CD14-positive monocyte (primary cell): ENCODE measurements at regions not wholly inside any gene's neighbourhood (a gene's known extent, or its start where the extent isn't known, plus 50 kb on each side); places are given as distances from the start of the nearest gene placed in this dataset.

Experiments used
- DNase-seq, 3 donors: peaks; one replicate each; pipeline ENCODE4 v3.0.0-alpha.2; 2011 to 2022
- H2AFZ ChIP-seq: 2 replicates; pipeline ENCODE4 v1.6.0; 2012; ENCODE audit warnings: mild to moderate bottlenecking, low read depth, low read length, inconsistent platforms; ENCODE audit not compliant: insufficient read depth, poor library complexity, severe bottlenecking
- H3K27ac ChIP-seq, 2 donors: 1 replicate in 1 of 2; 2 replicates in 1 of 2; pipeline ENCODE4 v1.5.1; 2012 to 2013; ENCODE audit warnings: low read length in 2 of 2, control low read depth in 1 of 2, inconsistent platforms in 1 of 2, low read depth in 1 of 2, mild to moderate bottlenecking in 1 of 2
- H3K27me3 ChIP-seq, 2 donors: one replicate each; pipeline versions ENCODE4 v1.6.0 to v1.6.1; 2011 to 2013; ENCODE audit warnings: low read length in 2 of 2; ENCODE audit not compliant: control insufficient read depth in 2 of 2, insufficient read depth in 2 of 2
- H3K36me3 ChIP-seq, 2 donors: replicated peaks in 1 of 2; 1 replicate in 1 of 2; 2 replicates in 1 of 2; pipeline versions ENCODE4 v1.5.1 to v1.6.1; 2012 to 2013; ENCODE audit warnings: low read length in 2 of 2, control low read depth in 1 of 2, inconsistent platforms in 1 of 2, mild to moderate bottlenecking in 1 of 2; ENCODE audit not compliant: insufficient read depth in 2 of 2, control insufficient read depth in 1 of 2
- H3K4me1 ChIP-seq, 2 donors: 1 replicate in 1 of 2; 2 replicates in 1 of 2; pipeline versions ENCODE4 v1.5.1 to v1.6.1; 2012 to 2013; ENCODE audit warnings: low read length in 2 of 2, control low read depth in 1 of 2, inconsistent platforms in 1 of 2, mild to moderate bottlenecking in 1 of 2, moderate library complexity in 1 of 2; ENCODE audit not compliant: insufficient read depth in 2 of 2, control insufficient read depth in 1 of 2
- H3K4me2 ChIP-seq: replicated peaks from 2 replicates; pipeline ENCODE3; 2012; ENCODE audit warnings: low read length, moderate library complexity, mild to moderate bottlenecking; ENCODE audit not compliant: poor library complexity, severe bottlenecking; ENCODE audit errors: extremely low read depth
- H3K4me3 ChIP-seq, 3 experiments: fragments of 200-600 bp in 1 of 3; sonication (generic) in 1 of 3; replicated peaks in 1 of 3; 1 replicate in 2 of 3; 2 replicates in 1 of 3; pipeline ENCODE4 v1.5.1; 2011 to 2013; ENCODE audit warnings: low read length in 3 of 3, mild to moderate bottlenecking in 3 of 3, control low read depth in 2 of 3, low read depth in 2 of 3, inconsistent platforms in 1 of 3, moderate library complexity in 1 of 3
- H3K79me2 ChIP-seq: 2 replicates; pipeline ENCODE4 v1.6.0; 2012; ENCODE audit warnings: mild to moderate bottlenecking, control low read depth, inconsistent platforms, low read length, moderate library complexity; ENCODE audit not compliant: insufficient read depth
- H3K9ac ChIP-seq: 2 replicates; pipeline ENCODE4 v1.6.0; 2017; ENCODE audit warnings: low read length, mild to moderate bottlenecking; ENCODE audit not compliant: insufficient read depth, poor library complexity, severe bottlenecking
- H3K9me3 ChIP-seq, 2 donors: replicated peaks in 1 of 2; 1 replicate in 1 of 2; 2 replicates in 1 of 2; pipeline versions ENCODE4 v1.5.1 to v1.6.1; 2012 to 2013; ENCODE audit warnings: low read length in 2 of 2, control low read depth in 1 of 2; ENCODE audit not compliant: control insufficient read depth in 1 of 2, insufficient read depth in 1 of 2
- H4K20me1 ChIP-seq: 2 replicates; pipeline ENCODE4 v1.6.0; 2012; ENCODE audit warnings: mild to moderate bottlenecking, low read length, control low read depth, moderate library complexity; ENCODE audit not compliant: insufficient read depth
- H3K27ac Mint-ChIP-seq, 7 donors: one replicate each; pipeline ENCODE4 v1.8.0; 2020; ENCODE audit warnings: mild to moderate bottlenecking in 7 of 7, mixed read lengths in 7 of 7, moderate library complexity in 6 of 7, inconsistent platforms in 2 of 7
- H3K27me3 Mint-ChIP-seq, 3 donors: one replicate each; pipeline ENCODE4 v1.8.0; 2021 to 2022; ENCODE audit warnings: low read depth in 3 of 3, mild to moderate bottlenecking in 3 of 3, mixed read lengths in 3 of 3, moderate library complexity in 3 of 3, inconsistent platforms in 1 of 3
- H3K36me3 Mint-ChIP-seq, 2 donors: one replicate each; pipeline ENCODE4 v1.8.0; 2020; ENCODE audit warnings: mixed read lengths in 2 of 2, inconsistent platforms in 1 of 2, mild to moderate bottlenecking in 1 of 2
- H3K4me1 Mint-ChIP-seq: one replicate; pipeline ENCODE4 v1.8.0; 2020; ENCODE audit warnings: mild to moderate bottlenecking, mixed read lengths
- H3K4me3 Mint-ChIP-seq, 2 donors: one replicate each; pipeline ENCODE4 v1.8.0; 2020; ENCODE audit warnings: mild to moderate bottlenecking in 2 of 2, mixed read lengths in 2 of 2, moderate library complexity in 1 of 2
- H3K9me3 Mint-ChIP-seq, 7 donors: one replicate each; pipeline ENCODE4 v1.8.0; 2020 to 2022; ENCODE audit warnings: mixed read lengths in 7 of 7, mild to moderate bottlenecking in 6 of 7, moderate library complexity in 6 of 7, inconsistent platforms in 2 of 7
- WGBS: methylation state at CpG from one replicate; pipeline ENCODE4 v1.1.5; 2013; ENCODE audit warnings: missing lambda C conversion rate; ENCODE audit not compliant: insufficient coverage; 5-methylcytosine and 5-hydroxymethylcytosine counted together
- intact Hi-C, 2 donors: fragments of 100-400 bp; cut with micrococcal nuclease; formaldehyde crosslinking; loops; one replicate each; pipeline versions ENCODE4 v1.15.0 to v1.15.1; 2023
- TF ChIP-seq, protein P1 (sequence below): fragments of 200-600 bp; IDR thresholded peaks from one replicate; pipeline ENCODE4 v1.8.0; 2022; ENCODE audit warnings: antibody characterized with exemption, mild to moderate bottlenecking

- Mint-ChIP-seq H3K27me3 (peaks cover 4 to 12% (median 10%) of the 10 kb centered on the region in 3 donors), H3K4me3 (no peak overlapping the region), H3K27ac (no peak overlapping the region), H3K36me3 (no peaks in the 10 kb centered on the region), H3K9me3 (no peaks in the 10 kb centered on the region), H3K4me1 (no peaks in the 10 kb centered on the region)
- Histone ChIP-seq H2AFZ (no peak overlapping the region), H4K20me1 (no peaks in the 10 kb centered on the region), H3K79me2 (no peaks in the 10 kb centered on the region), H3K4me2 (no peak overlapping the region), H3K4me1 (no peaks in the 10 kb centered on the region), H3K36me3 (no peaks in the 10 kb centered on the region), H3K9ac (no peak overlapping the region), H3K4me3 (no peak overlapping the region), H3K27ac (no peak overlapping the region), H3K27me3 (peaks cover 0 to 4% of the 10 kb centered on the region in 2 donors), H3K9me3 (no peaks in the 10 kb centered on the region)
- intact Hi-C loops: no loop called here
- TF ChIP-seq, protein P1, sequence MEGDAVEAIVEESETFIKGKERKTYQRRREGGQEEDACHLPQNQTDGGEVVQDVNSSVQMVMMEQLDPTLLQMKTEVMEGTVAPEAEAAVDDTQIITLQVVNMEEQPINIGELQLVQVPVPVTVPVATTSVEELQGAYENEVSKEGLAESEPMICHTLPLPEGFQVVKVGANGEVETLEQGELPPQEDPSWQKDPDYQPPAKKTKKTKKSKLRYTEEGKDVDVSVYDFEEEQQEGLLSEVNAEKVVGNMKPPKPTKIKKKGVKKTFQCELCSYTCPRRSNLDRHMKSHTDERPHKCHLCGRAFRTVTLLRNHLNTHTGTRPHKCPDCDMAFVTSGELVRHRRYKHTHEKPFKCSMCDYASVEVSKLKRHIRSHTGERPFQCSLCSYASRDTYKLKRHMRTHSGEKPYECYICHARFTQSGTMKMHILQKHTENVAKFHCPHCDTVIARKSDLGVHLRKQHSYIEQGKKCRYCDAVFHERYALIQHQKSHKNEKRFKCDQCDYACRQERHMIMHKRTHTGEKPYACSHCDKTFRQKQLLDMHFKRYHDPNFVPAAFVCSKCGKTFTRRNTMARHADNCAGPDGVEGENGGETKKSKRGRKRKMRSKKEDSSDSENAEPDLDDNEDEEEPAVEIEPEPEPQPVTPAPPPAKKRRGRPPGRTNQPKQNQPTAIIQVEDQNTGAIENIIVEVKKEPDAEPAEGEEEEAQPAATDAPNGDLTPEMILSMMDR: peak; percentile 93
- peak; percentile 10 to 43 (median 26) for DNase-seq
Measured at GRCh38 chr1:204746838-204747442, 61.4 kb upstream of the LRRN2 start.

DNA sequence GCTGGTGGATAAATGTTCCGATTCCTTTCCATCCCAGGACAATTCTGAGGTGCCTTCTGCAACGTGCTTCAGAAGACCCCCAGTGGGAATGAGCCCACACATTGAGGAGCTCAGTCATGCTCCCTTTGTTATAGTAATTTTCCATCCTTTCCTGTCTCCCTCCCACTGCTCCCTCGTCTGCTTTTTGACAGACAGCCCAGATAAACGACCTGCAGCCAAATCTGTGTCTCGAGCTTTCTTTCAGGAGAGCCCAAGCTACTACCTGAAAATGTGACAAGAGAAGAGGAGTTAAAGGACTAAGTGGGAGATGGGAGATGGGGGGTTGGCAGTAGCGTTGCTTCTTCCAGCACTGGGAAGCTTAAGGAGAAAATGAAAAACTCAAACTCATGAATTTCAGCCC is 65.9 kb upstream of the LRRN2 start:
- TF ChIP-seq, protein P1: no peak
- WGBS: 57% methylated on average over 2 of the region's 6 CpGs
- no peak for DNase-seq
- no peak overlapping the region for H2AFZ ChIP-seq
- peaks cover 7 to 18% (median 8%) of the 10 kb centered on the region in 3 donors for H3K27me3 Mint-ChIP-seq
- no peak overlapping the region for H3K9ac ChIP-seq
- no peak overlapping the region for H3K27ac Mint-ChIP-seq
- H3K9me3 ChIP-seq: no peaks in the 10 kb centered on the region
- H3K36me3 Mint-ChIP-seq: no peaks in the 10 kb centered on the region
- intact Hi-C loops: no loop called here
- no peaks in the 10 kb centered on the region for H3K79me2 ChIP-seq
- no peaks in the 10 kb centered on the region for H3K36me3 ChIP-seq
- no peaks in the 10 kb centered on the region for H4K20me1 ChIP-seq
- no peak overlapping the region for H3K27ac ChIP-seq
- no peak overlapping the region for H3K4me3 Mint-ChIP-seq
- peaks cover 0 to 2% (median 0%) of the 10 kb centered on the region in 7 donors for H3K9me3 Mint-ChIP-seq
- H3K4me1 ChIP-seq: no peaks in the 10 kb centered on the region
- no peaks in the 10 kb centered on the region for H3K27me3 ChIP-seq
- no peak overlapping the region for H3K4me2 ChIP-seq
- H3K4me1 Mint-ChIP-seq: no peaks in the 10 kb centered on the region
- H3K4me3 ChIP-seq: no peak overlapping the region
